Caco-2 (cell line): ENCODE measurements at regions not wholly inside any gene's neighbourhood (a gene's known extent, or its start where the extent isn't known, plus 50 kb on each side); places are given as distances from the start of the nearest gene placed in this dataset.

Source experiments
- BruUV-seq: library from RNA; stranded (reverse); fragments of 400-500 nt; replicated peaks from 2 replicates; lab custom pipeline; 2021; lab: Mats Ljungman, UMichigan
- CTCF ChIA-PET: fragments of 300-600 bp; sonication (Branson Sonifier 250); formaldehyde crosslinking; loops from one replicate; lab custom pipeline; 2022; ENCODE audit warnings: antibody characterized with exemption; lab: Charles Lee
- POLR2A ChIA-PET: fragments of 300-600 bp; sonication (Branson Sonifier 250); formaldehyde crosslinking; loops from one replicate; lab custom pipeline; 2022; ENCODE audit warnings: antibody characterized with exemption; lab: Charles Lee
- DNase-seq, 2 experiments: peaks; one replicate each; pipeline versions ENCODE4 v3.0.0 to v3.0.0-alpha.2; 2020 to 2022
- H3K27me3 ChIP-seq: replicated peaks from 2 replicates; pipeline ENCODE4 v1.6.0; 2011; ENCODE audit warnings: low read length; ENCODE audit not compliant: control insufficient read depth, insufficient read depth
- H3K36me3 ChIP-seq: 2 replicates; pipeline ENCODE4 v1.5.1; 2011; ENCODE audit warnings: low read length; ENCODE audit not compliant: control insufficient read depth, insufficient read depth
- H3K4me1 ChIP-seq: fragments of 250-450 bp; sonication (Bioruptor Pico); 2 replicates; pipeline ENCODE4 v1.5.1; 2020; ENCODE audit warnings: mild to moderate bottlenecking
- H3K4me3 ChIP-seq: 2 replicates; pipeline ENCODE4 v1.5.1; 2011; ENCODE audit warnings: low read depth, mild to moderate bottlenecking, control low read depth, low read length
- H3K9me3 ChIP-seq: fragments of 250-450 bp; sonication (Bioruptor Pico); 2 replicates; pipeline ENCODE4 v1.5.1; 2020; ENCODE audit warnings: mild to moderate bottlenecking, moderate library complexity
- H3K27ac Mint-ChIP-seq: one replicate; pipeline ENCODE4 v1.8.0; 2022; ENCODE audit warnings: mixed read lengths; ENCODE audit not compliant: unreplicated experiment
- H3K27me3 Mint-ChIP-seq: one replicate; pipeline ENCODE4 v1.8.0; 2022; ENCODE audit warnings: mixed read lengths; ENCODE audit not compliant: insufficient read depth, unreplicated experiment
- H3K36me3 Mint-ChIP-seq: one replicate; pipeline ENCODE4 v1.8.0; 2022; ENCODE audit warnings: mild to moderate bottlenecking, mixed read lengths; ENCODE audit not compliant: insufficient read depth, unreplicated experiment
- H3K4me1 Mint-ChIP-seq: one replicate; pipeline ENCODE4 v1.8.0; 2022; ENCODE audit warnings: low read depth, mixed read lengths; ENCODE audit not compliant: unreplicated experiment
- H3K4me3 Mint-ChIP-seq: one replicate; pipeline ENCODE4 v1.8.0; 2022; ENCODE audit warnings: mild to moderate bottlenecking, moderate library complexity, mixed read lengths; ENCODE audit not compliant: unreplicated experiment
- H3K9me3 Mint-ChIP-seq: one replicate; pipeline ENCODE4 v1.8.0; 2022; ENCODE audit warnings: mixed read lengths; ENCODE audit not compliant: unreplicated experiment
- CTCF ChIP-seq, 2 experiments: fragments of 200-600 bp in 1 of 2; IDR thresholded peaks; 1 replicate in 1 of 2; 2 replicates in 1 of 2; pipeline versions ENCODE4 v1.5.1 to v1.8.0; 2011 to 2022; ENCODE audit warnings: antibody characterized with exemption in 1 of 2, control low read depth in 1 of 2, inconsistent platforms in 1 of 2, low read depth in 1 of 2, low read length in 1 of 2, mild to moderate bottlenecking in 1 of 2, moderate library complexity in 1 of 2; ENCODE audit not compliant: insufficient read depth in 1 of 2, severe bottlenecking in 1 of 2, unreplicated experiment in 1 of 2
- intact Hi-C: fragments of 100-400 bp; cut with micrococcal nuclease; formaldehyde crosslinking; loops from one replicate; pipeline ENCODE4 v1.10.0; 2022; ENCODE audit not compliant: unreplicated experiment

GRCh38 chr7:46512891-46513413 is 591.9 kb upstream of the IGFBP3 start:
- Histone ChIP-seq H3K36me3 (no peaks in the 10 kb centered on the region), H3K4me3 (no peak overlapping the region), H3K27me3 (no peaks in the 10 kb centered on the region), H3K4me1 (peaks cover 9% of the 10 kb centered on the region; the same call in 1 of the 2 replicates), H3K9me3 (peaks cover 6% of the 10 kb centered on the region)
- intact Hi-C loops = no loop called here
- no peaks in the 10 kb centered on the region for H3K36me3 Mint-ChIP-seq
- no TSS peak for BruUV-seq
- POLR2A ChIA-PET = no interaction called here
- TF ChIP-seq CTCF (IDR thresholded peaks at IDR 0.05; ENCODE audit: insufficient read depth in 1 of 2, low read depth in 1 of 2, low read length in 1 of 2, severe bottlenecking in 1 of 2, unreplicated experiment in 1 of 2) = no peak
- CTCF ChIA-PET = no interaction called here
- H3K9me3 Mint-ChIP-seq = no peaks in the 10 kb centered on the region
- H3K4me3 Mint-ChIP-seq = no peak overlapping the region
- peak; percentile 43 to 54 for DNase-seq
- H3K27ac Mint-ChIP-seq = peak overlapping the region; percentile 43
- no peaks in the 10 kb centered on the region for H3K27me3 Mint-ChIP-seq
- peaks cover 7% of the 10 kb centered on the region for H3K4me1 Mint-ChIP-seq

GRCh38 chr7:46511442-46512215 is 590.6 kb upstream of the IGFBP3 start:
- ChIA-PET POLR2A (no interaction called here), CTCF (no interaction called here)
- peaks cover 6% of the 10 kb centered on the region for H3K9me3 ChIP-seq
- Mint-ChIP-seq H3K27me3 (no peaks in the 10 kb centered on the region), H3K4me3 (no peak overlapping the region), H3K9me3 (no peaks in the 10 kb centered on the region), H3K27ac (no peak overlapping the region), H3K36me3 (no peaks in the 10 kb centered on the region), H3K4me1 (peaks cover 7% of the 10 kb centered on the region)
- H3K4me3 ChIP-seq = no peak overlapping the region
- no peaks in the 10 kb centered on the region for H3K36me3 ChIP-seq
- H3K4me1 ChIP-seq = peaks cover 9% of the 10 kb centered on the region; the same call in 1 of the 2 replicates
- intact Hi-C loops = no loop called here
- no peak for TF ChIP-seq CTCF (IDR thresholded peaks at IDR 0.05; ENCODE audit: insufficient read depth in 1 of 2, low read depth in 1 of 2, low read length in 1 of 2, severe bottlenecking in 1 of 2, unreplicated experiment in 1 of 2)
- DNase-seq = no peak
- no TSS peak for BruUV-seq
- H3K27me3 ChIP-seq = no peaks in the 10 kb centered on the region

- H3K4me1 Mint-ChIP-seq = peaks cover 7% of the 10 kb centered on the region
- ChIA-PET CTCF (no interaction called here), POLR2A (no interaction called here)
- no peak overlapping the region for H3K4me3 ChIP-seq
- H3K9me3 ChIP-seq = peaks cover 9% of the 10 kb centered on the region
- no peaks in the 10 kb centered on the region for H3K27me3 ChIP-seq
- DNase-seq = no peak
- H3K4me3 Mint-ChIP-seq = no peak overlapping the region
- peaks cover 9% of the 10 kb centered on the region; the same call in 1 of the 2 replicates for H3K4me1 ChIP-seq
- no TSS peak for BruUV-seq
- H3K9me3 Mint-ChIP-seq = peaks cover 23% of the 10 kb centered on the region
- no peak overlapping the region for H3K27ac Mint-ChIP-seq
- no peaks in the 10 kb centered on the region for H3K36me3 ChIP-seq
- TF ChIP-seq CTCF (IDR thresholded peaks at IDR 0.05; ENCODE audit: insufficient read depth in 1 of 2, low read depth in 1 of 2, low read length in 1 of 2, severe bottlenecking in 1 of 2, unreplicated experiment in 1 of 2) = no peak
- intact Hi-C loops = no loop called here
- no peaks in the 10 kb centered on the region for H3K36me3 Mint-ChIP-seq
- no peaks in the 10 kb centered on the region for H3K27me3 Mint-ChIP-seq
Observed at GRCh38 chr7:46508583-46508982, 587.5 kb upstream of the IGFBP3 start.
